WI38 (cell line): ENCODE measurements at regions not wholly inside any gene's neighbourhood (a gene's known extent, or its start where the extent isn't known, plus 50 kb on each side); places are given as distances from the start of the nearest gene placed in this dataset.

Source experiments
- H3K4me3 ChIP-seq: 2 replicates; pipeline ENCODE4 v1.5.1; 2011; ENCODE audit warnings: low read depth, mild to moderate bottlenecking, control low read depth, low read length
- CTCF ChIP-seq: IDR thresholded peaks from 2 replicates; pipeline ENCODE4 v1.5.1; 2012; ENCODE audit warnings: low read depth, mild to moderate bottlenecking, control low read depth, low read length

- no peak for TF ChIP-seq CTCF
- no peak overlapping the region for H3K4me3 ChIP-seq
Observed at GRCh38 chr18:55093808-55094207, 134.5 kb upstream of the CCDC68 start.

GRCh38 chr18:55093295-55093694 lies 134.0 kb upstream of the CCDC68 start:
- H3K4me3 ChIP-seq, result no peak overlapping the region
- no peak for TF ChIP-seq CTCF

- H3K4me3 ChIP-seq, result no peak overlapping the region
- TF ChIP-seq CTCF, result no peak
Observed at GRCh38 chr18:55092166-55092565, 132.9 kb upstream of the CCDC68 start.

GRCh38 chr18:55090564-55091188 lies 131.4 kb upstream of the CCDC68 start:
- H3K4me3 ChIP-seq, result no peak overlapping the region
- TF ChIP-seq CTCF, result no peak

- TF ChIP-seq CTCF, result no peak
Observed at GRCh38 chr18:55089610-55090009, 130.3 kb upstream of the CCDC68 start.

GRCh38 chr18:55088561-55088960 lies 129.3 kb upstream of the CCDC68 start:
- no peak for TF ChIP-seq CTCF
- H3K4me3 ChIP-seq, result no peak overlapping the region

More at GRCh38 chr18:55089610-55090009, 130.3 kb upstream of the CCDC68 start:
- no peak overlapping the region for H3K4me3 ChIP-seq

- no peak for TF ChIP-seq CTCF
- H3K4me3 ChIP-seq, result no peak overlapping the region
Observed at GRCh38 chr18:55088000-55088401, 128.7 kb upstream of the CCDC68 start.
